ENCODE measurements at regions not wholly inside any gene's neighbourhood (a gene's known extent, or its start where the extent isn't known, plus 50 kb on each side); places are given as distances from the start of the nearest gene placed in this dataset.

- BruUV-seq (replicated peaks), result no TSS peak
- Histone ChIP-seq H3K27ac (ENCODE audit: insufficient read depth, low read depth, low read length) (no peak overlapping the region), H3K79me2 (ENCODE audit: control insufficient read depth, insufficient read depth, low read length) (no peaks in the 10 kb centered on the region), H3K4me1 (ENCODE audit: control insufficient read depth, extremely low read depth, insufficient read depth, low read length) (no peaks in the 10 kb centered on the region), H2AFZ (ENCODE audit: low read depth, low read length) (no peak overlapping the region), H3K9me3 (replicated peaks; ENCODE audit: control insufficient read depth, insufficient read depth, low read length) (no peaks in the 10 kb centered on the region), H3K4me2 (ENCODE audit: insufficient read depth, low read length) (no peak overlapping the region), H3K4me3 (replicated peaks in 1 of 3; ENCODE audit: insufficient read depth in 1 of 3, low read depth in 1 of 3, low read length in 3 of 3) (no peak overlapping the region), H3K9ac (replicated peaks; ENCODE audit: extremely low read depth, insufficient read depth, low read length) (no peak overlapping the region), H3K9me1 (replicated peaks; ENCODE audit: control insufficient read depth, extremely low read depth, insufficient read depth, low read length) (no peaks in the 10 kb centered on the region), H3K27me3 (ENCODE audit: control insufficient read depth in 2 of 2, insufficient read depth in 2 of 2, low read length in 2 of 2) (no peaks in the 10 kb centered on the region), H3K36me3 (ENCODE audit: control insufficient read depth in 2 of 2, extremely low read depth in 1 of 2, insufficient read depth in 2 of 2, low read length in 2 of 2) (no peaks in the 10 kb centered on the region), H4K20me1 (replicated peaks; ENCODE audit: control insufficient read depth, extremely low read depth, insufficient read depth, low read length) (no peaks in the 10 kb centered on the region)
- ChIA-PET POLR2A (no interaction called here), CTCF (no interaction called here)
- TF ChIP-seq MYC (IDR thresholded peaks at IDR 0.05; ENCODE audit: low read depth, low read length), result no peak
- TF ChIP-seq POLR2AphosphoS5 (IDR thresholded peaks at IDR 0.05; ENCODE audit: insufficient read depth, low read depth, low read length), result no peak
- no peak for DNase-seq (ENCODE audit: low read depth, low spot score)
- intact Hi-C loops (cut with micrococcal nuclease) (no loop called here), dilution Hi-C loops (cut with MboI; ENCODE audit: extremely low pct_ligation_motif_present, low sequenced_read_pairs) (no loop called here)
- FAIRE-seq, result no peak
Measured at GRCh38 chr2:183487326-183487725, 363.1 kb downstream of the NUP35 start.

- CTCF ChIA-PET, result no interaction called here
- Histone ChIP-seq H2AFZ (ENCODE audit: low read depth, low read length) (no peak overlapping the region), H3K4me2 (ENCODE audit: insufficient read depth, low read length) (no peak overlapping the region), H3K27me3 (ENCODE audit: control insufficient read depth in 2 of 2, insufficient read depth in 2 of 2, low read length in 2 of 2) (no peaks in the 10 kb centered on the region), H3K36me3 (ENCODE audit: control insufficient read depth in 2 of 2, extremely low read depth in 1 of 2, insufficient read depth in 2 of 2, low read length in 2 of 2) (no peaks in the 10 kb centered on the region), H3K9me1 (replicated peaks; ENCODE audit: control insufficient read depth, extremely low read depth, insufficient read depth, low read length) (no peaks in the 10 kb centered on the region), H3K79me2 (ENCODE audit: control insufficient read depth, insufficient read depth, low read length) (no peaks in the 10 kb centered on the region), H4K20me1 (replicated peaks; ENCODE audit: control insufficient read depth, extremely low read depth, insufficient read depth, low read length) (no peaks in the 10 kb centered on the region), H3K27ac (ENCODE audit: insufficient read depth, low read depth, low read length) (no peak overlapping the region), H3K4me1 (ENCODE audit: control insufficient read depth, extremely low read depth, insufficient read depth, low read length) (no peaks in the 10 kb centered on the region), H3K9ac (replicated peaks; ENCODE audit: extremely low read depth, insufficient read depth, low read length) (no peak overlapping the region), H3K4me3 (replicated peaks in 1 of 3; ENCODE audit: insufficient read depth in 1 of 3, low read depth in 1 of 3, low read length in 3 of 3) (no peak overlapping the region), H3K9me3 (replicated peaks; ENCODE audit: control insufficient read depth, insufficient read depth, low read length) (no peaks in the 10 kb centered on the region)
- dilution Hi-C loops (cut with MboI; ENCODE audit: extremely low pct_ligation_motif_present, low sequenced_read_pairs), result no loop called here
- POLR2A ChIA-PET, result no interaction called here
- no peak for TF ChIP-seq POLR2A (IDR thresholded peaks at IDR 0.05; ENCODE audit: low read depth, low read length)
- TF ChIP-seq EZH2 (IDR thresholded peaks at IDR 0.05; ENCODE audit: borderline replicate concordance, low read depth, low read length, severe bottlenecking), result no peak
- DNase-seq (ENCODE audit: low read depth, low spot score) (no peak), FAIRE-seq (no peak)
- intact Hi-C loops (cut with micrococcal nuclease), result no loop called here
- BruUV-seq (replicated peaks), result no TSS peak
Measured at GRCh38 chr2:183488421-183488820, 364.2 kb downstream of the NUP35 start.

Data from endothelial cell of umbilical vein (primary cell).